Glutamatergic neuron (in vitro differentiated cells): ENCODE measurements at regions not wholly inside any gene's neighbourhood (a gene's known extent, or its start where the extent isn't known, plus 50 kb on each side); places are given as distances from the start of the nearest gene placed in this dataset.

Experiments used
- DNase-seq: peaks from one replicate; pipeline ENCODE4 v3.0.0; 2022
- H3K27ac Mint-ChIP-seq: one replicate; pipeline ENCODE4 v1.8.0; 2020; ENCODE audit warnings: mild to moderate bottlenecking, mixed read lengths, inconsistent platforms; ENCODE audit not compliant: unreplicated experiment
- H3K27me3 Mint-ChIP-seq: one replicate; pipeline ENCODE4 v1.8.0; 2020; ENCODE audit warnings: mild to moderate bottlenecking, moderate library complexity, mixed read lengths, inconsistent platforms; ENCODE audit not compliant: unreplicated experiment
- H3K36me3 Mint-ChIP-seq: one replicate; pipeline ENCODE4 v1.8.0; 2020; ENCODE audit warnings: mild to moderate bottlenecking, mixed read lengths, inconsistent platforms; ENCODE audit not compliant: unreplicated experiment
- H3K4me1 Mint-ChIP-seq: one replicate; pipeline ENCODE4 v1.8.0; 2020; ENCODE audit warnings: mild to moderate bottlenecking, low read depth, mixed read lengths, inconsistent platforms; ENCODE audit not compliant: unreplicated experiment
- H3K4me3 Mint-ChIP-seq: one replicate; pipeline ENCODE4 v1.8.0; 2020; ENCODE audit warnings: mild to moderate bottlenecking, mixed read lengths, inconsistent platforms; ENCODE audit not compliant: unreplicated experiment
- H3K9me3 Mint-ChIP-seq: one replicate; pipeline ENCODE4 v1.8.0; 2020; ENCODE audit warnings: mild to moderate bottlenecking, moderate library complexity, mixed read lengths, inconsistent platforms; ENCODE audit not compliant: unreplicated experiment
- TF ChIP-seq, protein P1 (sequence below): fragments of 200-600 bp; sonication (generic); IDR thresholded peaks from one replicate; pipeline ENCODE4 v1.5.0; 2021; ENCODE audit not compliant: partially characterized antibody, unreplicated experiment

DNA sequence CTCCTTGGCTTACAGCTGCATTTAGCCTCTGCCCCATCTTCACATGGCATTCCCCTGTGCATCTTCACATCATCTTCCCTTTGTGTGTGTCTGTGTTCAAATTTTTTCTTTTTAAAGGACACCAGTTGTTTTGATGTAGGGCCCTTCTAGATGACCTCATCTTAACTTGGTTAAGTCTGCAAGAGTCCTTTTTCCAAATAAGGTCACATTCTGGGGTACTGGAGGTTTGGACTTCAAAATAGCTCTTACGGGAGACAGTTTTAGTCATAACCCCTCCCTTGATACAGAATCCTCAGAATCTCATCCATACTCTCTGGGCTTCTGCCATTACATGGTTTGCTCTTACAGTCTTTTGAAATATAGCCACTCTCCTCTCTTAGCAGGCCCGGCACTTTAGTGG is 231.5 kb upstream of the ATP6AP2 start:
- Mint-ChIP-seq H3K36me3 (no peaks in the 10 kb centered on the region), H3K4me3 (no peak overlapping the region), H3K9me3 (no peaks in the 10 kb centered on the region), H3K4me1 (no peaks in the 10 kb centered on the region), H3K27ac (no peak overlapping the region), H3K27me3 (no peaks in the 10 kb centered on the region)
- TF ChIP-seq, protein P1, sequence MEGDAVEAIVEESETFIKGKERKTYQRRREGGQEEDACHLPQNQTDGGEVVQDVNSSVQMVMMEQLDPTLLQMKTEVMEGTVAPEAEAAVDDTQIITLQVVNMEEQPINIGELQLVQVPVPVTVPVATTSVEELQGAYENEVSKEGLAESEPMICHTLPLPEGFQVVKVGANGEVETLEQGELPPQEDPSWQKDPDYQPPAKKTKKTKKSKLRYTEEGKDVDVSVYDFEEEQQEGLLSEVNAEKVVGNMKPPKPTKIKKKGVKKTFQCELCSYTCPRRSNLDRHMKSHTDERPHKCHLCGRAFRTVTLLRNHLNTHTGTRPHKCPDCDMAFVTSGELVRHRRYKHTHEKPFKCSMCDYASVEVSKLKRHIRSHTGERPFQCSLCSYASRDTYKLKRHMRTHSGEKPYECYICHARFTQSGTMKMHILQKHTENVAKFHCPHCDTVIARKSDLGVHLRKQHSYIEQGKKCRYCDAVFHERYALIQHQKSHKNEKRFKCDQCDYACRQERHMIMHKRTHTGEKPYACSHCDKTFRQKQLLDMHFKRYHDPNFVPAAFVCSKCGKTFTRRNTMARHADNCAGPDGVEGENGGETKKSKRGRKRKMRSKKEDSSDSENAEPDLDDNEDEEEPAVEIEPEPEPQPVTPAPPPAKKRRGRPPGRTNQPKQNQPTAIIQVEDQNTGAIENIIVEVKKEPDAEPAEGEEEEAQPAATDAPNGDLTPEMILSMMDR, result no peak
- no peak for DNase-seq

DNA sequence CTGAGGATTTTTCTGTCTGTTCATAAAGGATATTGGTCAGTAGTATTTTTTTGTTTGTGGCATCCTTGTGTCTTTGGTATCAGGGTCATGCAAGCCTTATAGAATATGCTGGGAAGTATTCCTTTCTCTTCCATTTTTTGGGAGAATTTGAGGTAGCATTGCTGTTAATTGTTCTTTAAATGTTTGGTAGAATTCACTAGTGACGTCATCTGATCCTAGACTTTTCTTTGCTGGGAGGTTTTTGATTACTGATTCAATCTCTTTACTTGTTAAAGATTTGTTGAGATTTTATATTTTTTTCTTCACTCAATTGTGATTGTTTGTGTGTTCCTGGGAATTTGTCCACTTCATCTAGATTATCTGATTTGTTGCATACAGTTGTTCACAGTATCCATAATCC is 234.4 kb upstream of the ATP6AP2 start:
- Mint-ChIP-seq H3K36me3 (no peaks in the 10 kb centered on the region), H3K27ac (no peak overlapping the region), H3K9me3 (no peaks in the 10 kb centered on the region), H3K4me3 (no peak overlapping the region), H3K4me1 (no peaks in the 10 kb centered on the region), H3K27me3 (no peaks in the 10 kb centered on the region)
- no peak for DNase-seq
- TF ChIP-seq, protein P1, result no peak

DNA sequence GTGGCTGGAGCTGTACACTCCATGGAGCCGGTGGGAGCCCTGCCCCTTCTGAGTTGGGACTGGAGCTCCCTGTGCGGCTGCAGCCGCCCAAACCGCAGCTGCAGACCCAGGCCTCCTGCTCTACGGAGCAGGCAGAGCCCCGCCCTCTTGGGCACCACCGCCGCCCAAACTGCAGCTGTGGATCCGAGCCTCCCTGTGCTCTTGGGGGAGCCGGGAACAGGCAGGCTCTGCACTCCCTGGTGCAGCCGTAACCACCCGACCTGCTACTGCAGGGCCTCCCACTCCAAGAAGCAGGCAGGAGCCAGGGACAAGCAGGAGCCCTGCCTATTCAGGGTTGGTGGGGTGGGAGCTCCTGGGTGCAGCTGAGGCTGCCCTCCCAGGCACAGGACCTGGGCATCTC is 237.5 kb upstream of the ATP6AP2 start:
- Mint-ChIP-seq H3K27ac (no peak overlapping the region), H3K27me3 (no peaks in the 10 kb centered on the region), H3K36me3 (no peaks in the 10 kb centered on the region), H3K4me3 (no peak overlapping the region), H3K9me3 (no peaks in the 10 kb centered on the region), H3K4me1 (no peaks in the 10 kb centered on the region)
- DNase-seq, result no peak
- TF ChIP-seq, protein P1, result no peak

DNA sequence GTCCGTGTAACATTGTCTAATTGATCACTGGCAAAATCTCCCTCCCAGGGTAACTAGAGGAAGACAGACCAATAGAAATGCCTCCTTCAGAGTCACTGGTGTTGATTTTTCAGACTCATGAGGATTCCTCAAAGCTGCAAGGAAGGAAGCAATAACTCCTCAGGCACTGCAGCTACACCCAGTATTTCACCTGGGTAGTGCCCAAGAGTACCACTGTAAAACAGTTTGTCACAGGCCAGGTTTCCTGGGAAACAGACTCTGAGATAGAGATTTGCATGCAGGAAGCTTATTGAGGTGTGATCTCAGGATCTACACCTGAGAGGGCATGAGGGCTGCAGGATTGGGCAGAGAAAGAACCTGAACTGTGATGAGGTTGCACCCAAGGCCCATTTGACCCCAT is 240.7 kb upstream of the ATP6AP2 start:
- H3K4me1 Mint-ChIP-seq, result no peaks in the 10 kb centered on the region
- H3K36me3 Mint-ChIP-seq, result no peaks in the 10 kb centered on the region
- no peak for DNase-seq
- no peak overlapping the region for H3K27ac Mint-ChIP-seq
- TF ChIP-seq, protein P1, result no peak
- no peaks in the 10 kb centered on the region for H3K9me3 Mint-ChIP-seq
- H3K27me3 Mint-ChIP-seq, result no peaks in the 10 kb centered on the region
- H3K4me3 Mint-ChIP-seq, result no peak overlapping the region

DNA sequence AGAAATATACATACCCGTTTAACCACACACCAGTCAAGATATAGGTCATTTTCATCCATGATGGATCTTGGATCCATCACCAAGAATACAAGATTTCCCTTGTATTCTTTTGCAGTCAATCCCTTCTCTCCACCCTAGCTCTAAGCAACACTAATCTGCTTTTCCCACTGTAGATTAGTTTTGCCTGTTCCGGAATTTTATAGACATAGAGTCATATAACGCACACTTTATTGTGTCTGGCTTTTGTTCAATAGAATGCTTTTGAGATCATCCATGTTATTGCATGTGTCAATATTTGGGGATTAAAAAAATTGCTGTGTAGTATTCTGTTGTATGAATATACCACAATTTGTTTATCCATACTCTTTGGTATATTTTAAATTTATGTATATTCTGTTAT is 235.6 kb upstream of the BCOR start:
- DNase-seq, result no peak
- Mint-ChIP-seq H3K4me1 (no peaks in the 10 kb centered on the region), H3K9me3 (peaks cover 2% of the 10 kb centered on the region), H3K27me3 (no peaks in the 10 kb centered on the region), H3K36me3 (no peaks in the 10 kb centered on the region), H3K4me3 (no peak overlapping the region), H3K27ac (no peak overlapping the region)
- TF ChIP-seq, protein P1, result no peak
